ENCODE measurements at regions not wholly inside any gene's neighbourhood (a gene's known extent, or its start where the extent isn't known, plus 50 kb on each side); places are given as distances from the start of the nearest gene placed in this dataset.
"Not testable (repeated sequence)": the region's sequence is repeated elsewhere in the genome, so short reads cannot be mapped to it uniquely, and the experiment has no call there.

- Histone ChIP-seq H3K9ac (ENCODE audit: insufficient read depth in 1 of 2, low read depth in 2 of 2, low read length in 2 of 2) (no peak overlapping the region), H4K20me1 (replicated peaks; ENCODE audit: control insufficient read depth, insufficient read depth, low read length) (no peaks in the 10 kb centered on the region), H3K4me2 (ENCODE audit: insufficient read depth, low read length) (no peak overlapping the region), H3K9me3 (replicated peaks; ENCODE audit: control insufficient read depth, insufficient read depth, low read depth, low read length) (no peaks in the 10 kb centered on the region), H3K4me1 (replicated peaks in 1 of 2; ENCODE audit: control insufficient read depth in 2 of 2, insufficient read depth in 2 of 2, low read length in 2 of 2) (no peaks in the 10 kb centered on the region), H3K27me3 (ENCODE audit: control insufficient read depth in 2 of 2, insufficient read depth in 2 of 2, low read length in 2 of 2) (peaks cover 4 to 12% of the 10 kb centered on the region in 2 experiments; a peak in 3 of 5 replicates), H3K4me3 (no peak overlapping the region), H2AFZ (ENCODE audit: low read depth, low read length) (no peak overlapping the region), H3K36me3 (ENCODE audit: control insufficient read depth, insufficient read depth, low read length) (no peaks in the 10 kb centered on the region), H3K9me1 (ENCODE audit: control insufficient read depth, insufficient read depth, low read length) (no peaks in the 10 kb centered on the region), H3K79me2 (ENCODE audit: control insufficient read depth, insufficient read depth, low read length) (no peaks in the 10 kb centered on the region), H3K27ac (ENCODE audit: extremely low read depth, low read depth, low read length) (no peak overlapping the region)
- in situ Hi-C loops (cut with MboI) (no loop called here), intact Hi-C loops (cut with micrococcal nuclease) (no loop called here)
- ATAC-seq, result no peak
- FAIRE-seq, result no peak
- POLR2A ChIA-PET, result no interaction called here
- no TSS peak for BruUV-seq (replicated peaks)
- no peak for DNase-seq (ENCODE audit: extremely low read depth in 1 of 4, low spot score in 3 of 4)
- WGBS (ENCODE audit: insufficient coverage, low coverage, missing lambda C conversion rate), result 0% methylated on average over 2 of the region's 2 CpGs
- CTCF ChIA-PET (ENCODE audit: low intra/inter-chr PET ratio), result no interaction called here
- TF ChIP-seq TCF7L2 (IDR thresholded peaks at IDR 0.05; ENCODE audit: low read depth, low read length) (no peak), ZNF695 (CRISPR knock-in tag; IDR thresholded peaks at IDR 0.05) (no peak), NR2F6 (CRISPR knock-in tag; IDR thresholded peaks at IDR 0.05) (no peak), HMGN3 (IDR thresholded peaks at IDR 0.05; ENCODE audit: borderline replicate concordance, extremely low read depth, insufficient read length, low read depth, low read length) (no peak), ZFP1 (CRISPR knock-in tag; IDR thresholded peaks at IDR 0.05) (no peak), SRSF1 (IDR thresholded peaks at IDR 0.05; ENCODE audit: low read depth, low read length) (no peak)
Measured at GRCh38 chr13:44629465-44630183, 53.5 kb upstream of the TSC22D1 start.

GRCh38 chr13:44628826-44629225, 52.7 kb upstream of the TSC22D1 start:
- H4K20me1 ChIP-seq (replicated peaks; ENCODE audit: control insufficient read depth, insufficient read depth, low read length); H2AFZ ChIP-seq (ENCODE audit: low read depth, low read length); ATAC-seq; H3K79me2 ChIP-seq (ENCODE audit: control insufficient read depth, insufficient read depth, low read length); CTCF ChIA-PET (ENCODE audit: low intra/inter-chr PET ratio); BruUV-seq (replicated peaks); intact Hi-C loops (cut with micrococcal nuclease); H3K4me1 ChIP-seq (replicated peaks in 1 of 2; ENCODE audit: control insufficient read depth in 2 of 2, insufficient read depth in 2 of 2, low read length in 2 of 2); H3K9me3 ChIP-seq (replicated peaks; ENCODE audit: control insufficient read depth, insufficient read depth, low read depth, low read length); H3K9me1 ChIP-seq (ENCODE audit: control insufficient read depth, insufficient read depth, low read length); H3K36me3 ChIP-seq (ENCODE audit: control insufficient read depth, insufficient read depth, low read length); POLR2A ChIA-PET; H3K27me3 ChIP-seq (ENCODE audit: control insufficient read depth in 2 of 2, insufficient read depth in 2 of 2, low read length in 2 of 2); H3K9ac ChIP-seq (ENCODE audit: insufficient read depth in 1 of 2, low read depth in 2 of 2, low read length in 2 of 2); DNase-seq (ENCODE audit: extremely low read depth in 1 of 4, low spot score in 3 of 4); H3K4me2 ChIP-seq (ENCODE audit: insufficient read depth, low read length); FAIRE-seq; H3K4me3 ChIP-seq; in situ Hi-C loops (cut with MboI); H3K27ac ChIP-seq (ENCODE audit: extremely low read depth, low read depth, low read length): not testable (repeated sequence)
